ENCODE measurements at regions not wholly inside any gene's neighbourhood (a gene's known extent, or its start where the extent isn't known, plus 50 kb on each side); places are given as distances from the start of the nearest gene placed in this dataset.
"Not testable (repeated sequence)": the region's sequence is repeated elsewhere in the genome, so short reads cannot be mapped to it uniquely, and the experiment has no call there.

DNA sequence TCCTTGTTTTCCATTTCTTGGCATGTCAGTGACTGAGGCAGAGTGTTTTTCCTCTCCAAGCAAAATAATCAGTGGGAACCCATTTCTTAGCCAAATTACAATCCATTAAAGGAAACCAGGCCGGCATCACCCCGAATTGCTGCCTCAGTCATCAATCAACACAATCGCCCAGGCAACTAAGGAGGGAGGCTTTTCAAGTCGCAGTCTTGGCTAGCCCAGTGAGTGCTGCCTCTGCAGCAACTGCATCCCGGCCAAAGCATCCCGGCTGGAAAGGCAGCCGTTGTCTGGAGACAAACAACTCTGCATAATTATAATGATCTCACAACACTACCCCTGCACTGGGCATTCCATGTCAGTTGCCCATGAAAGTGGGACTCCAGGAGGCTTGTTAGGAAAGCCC lies 213.5 kb upstream of the PRICKLE2 start:
- no peak for TF ChIP-seq CTCF (IDR thresholded peaks at IDR 0.05; ENCODE audit: low read length, missing control alignments)
- no peak overlapping the region for H3K4me3 ChIP-seq (replicated peaks; ENCODE audit: low read depth, low read length)

DNA sequence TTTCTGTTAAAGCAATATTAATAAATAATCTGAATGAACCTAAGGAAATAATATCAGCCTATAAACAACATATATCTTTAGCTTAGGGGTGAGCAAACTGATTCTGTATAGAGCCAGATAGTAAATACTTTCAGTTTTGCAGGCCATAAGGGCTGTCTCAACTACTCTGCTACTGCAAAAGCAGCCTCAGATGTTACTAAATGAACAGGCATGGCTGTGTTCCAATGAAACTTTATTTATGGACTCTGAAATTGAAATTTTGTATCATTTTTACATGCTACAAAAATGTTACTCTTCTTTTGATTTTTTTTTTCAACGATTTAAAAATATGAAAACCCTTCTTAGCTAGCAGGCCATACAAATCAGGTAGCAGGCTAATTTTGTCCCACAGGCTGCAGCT lies 212.8 kb upstream of the PRICKLE2 start:
- no peak for TF ChIP-seq CTCF (IDR thresholded peaks at IDR 0.05; ENCODE audit: low read length, missing control alignments)
- no peak overlapping the region for H3K4me3 ChIP-seq (replicated peaks; ENCODE audit: low read depth, low read length)
- DNase-seq (ENCODE audit: low read depth), result no peak

More for the DNA sequence above, 213.5 kb upstream of the PRICKLE2 start:
- no peak for DNase-seq (ENCODE audit: low read depth)

DNA sequence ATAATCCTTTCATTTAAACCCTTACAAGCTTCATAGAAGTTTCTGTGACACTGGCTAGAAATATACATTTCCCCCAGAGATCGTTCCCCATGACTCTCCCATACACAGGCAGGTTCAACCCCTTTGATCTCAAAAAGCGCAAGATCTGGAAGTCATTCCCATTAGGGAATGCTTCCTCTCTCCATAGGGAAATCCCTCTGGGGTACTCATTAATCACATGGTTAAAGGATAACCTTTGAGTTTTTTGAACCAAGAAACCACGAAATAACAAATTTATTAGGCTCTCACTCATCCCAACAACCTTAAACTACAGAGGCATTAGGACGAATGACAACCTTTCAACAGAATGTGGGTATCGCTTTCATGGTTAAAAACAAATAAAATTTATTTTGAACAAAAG lies 211.9 kb upstream of the PRICKLE2 start:
- TF ChIP-seq CTCF (IDR thresholded peaks at IDR 0.05; ENCODE audit: low read length, missing control alignments), result no peak
- no peak overlapping the region for H3K4me3 ChIP-seq (replicated peaks; ENCODE audit: low read depth, low read length)
- no peak for DNase-seq (ENCODE audit: low read depth)

DNA sequence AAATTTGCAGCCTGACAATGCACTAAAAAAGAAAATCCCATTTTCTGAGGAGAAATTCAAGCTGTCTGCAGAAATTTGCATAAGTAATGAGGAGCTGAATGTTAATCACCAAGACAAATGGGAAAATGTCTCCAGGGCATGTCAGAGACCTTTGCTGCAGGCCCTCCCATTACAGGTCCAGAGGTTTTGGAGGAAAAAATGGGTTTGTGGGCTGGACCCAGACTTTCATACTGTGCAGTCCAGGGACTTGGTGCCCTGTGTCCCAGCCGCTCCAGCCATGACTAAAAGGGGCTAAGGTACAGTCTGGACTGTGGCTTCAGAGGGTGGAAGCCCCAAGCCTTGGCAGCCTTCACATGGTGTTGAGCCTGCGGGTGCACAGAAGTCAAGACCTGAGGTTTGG lies 209.8 kb upstream of the PRICKLE2 start:
- not testable (repeated sequence) for H3K4me3 ChIP-seq (replicated peaks; ENCODE audit: low read depth, low read length); DNase-seq (ENCODE audit: low read depth)

DNA sequence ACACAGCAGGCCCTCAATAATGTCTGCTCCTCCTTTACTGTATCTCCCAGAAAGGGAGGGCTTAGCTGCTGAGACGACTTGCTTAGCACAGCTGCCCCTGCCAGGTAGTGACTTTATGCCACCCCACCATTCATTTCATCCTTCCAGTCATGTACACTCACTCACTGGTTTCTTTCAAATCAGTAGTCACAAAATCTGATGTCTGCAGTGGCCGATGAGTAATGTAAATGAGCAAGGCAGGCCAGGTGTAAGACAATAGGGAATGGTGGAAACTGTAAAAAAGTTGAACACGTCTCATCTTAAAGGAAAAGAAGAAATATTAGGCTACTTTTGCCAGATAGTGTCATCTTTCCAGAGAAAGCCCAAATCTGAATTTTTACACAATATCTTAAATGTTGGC lies 207.6 kb upstream of the PRICKLE2 start:
- no peak for TF ChIP-seq CTCF (IDR thresholded peaks at IDR 0.05; ENCODE audit: low read length, missing control alignments)
- no peak for DNase-seq (ENCODE audit: low read depth)
- H3K4me3 ChIP-seq (replicated peaks; ENCODE audit: low read depth, low read length), result no peak overlapping the region

GRCh38 chr3:64431526-64432091 lies 206.3 kb upstream of the PRICKLE2 start:
- no peak for TF ChIP-seq CTCF (IDR thresholded peaks at IDR 0.05; ENCODE audit: low read length, missing control alignments)
- peak; percentile 29 for DNase-seq (ENCODE audit: low read depth)
- no peak overlapping the region for H3K4me3 ChIP-seq (replicated peaks; ENCODE audit: low read depth, low read length)

DNA sequence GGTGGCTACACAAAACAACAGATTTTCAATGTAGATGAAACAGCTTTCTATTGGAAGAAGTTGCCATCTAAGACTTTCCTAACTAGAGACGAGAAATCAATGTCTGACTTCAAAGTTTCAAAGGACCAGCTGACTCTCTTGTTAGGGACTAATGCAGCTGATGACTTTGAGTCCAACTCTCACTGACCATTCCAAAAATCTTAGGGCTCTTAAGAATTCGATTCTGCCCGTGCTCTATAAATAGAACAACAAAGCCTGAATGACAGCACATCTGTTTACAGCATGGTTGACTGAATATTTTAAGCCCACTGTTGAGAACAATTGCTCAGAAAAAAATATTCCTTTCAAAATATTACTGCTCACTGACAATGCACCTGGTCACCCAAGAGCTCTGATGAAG lies 202.4 kb upstream of the PRICKLE2 start:
- TF ChIP-seq CTCF (IDR thresholded peaks at IDR 0.05; ENCODE audit: low read length, missing control alignments), result no peak
- H3K4me3 ChIP-seq (replicated peaks; ENCODE audit: low read depth, low read length), result no peak overlapping the region
- no peak for DNase-seq (ENCODE audit: low read depth)
